ENCODE measurements at regions not wholly inside any gene's neighbourhood (a gene's known extent, or its start where the extent isn't known, plus 50 kb on each side); places are given as distances from the start of the nearest gene placed in this dataset.

GRCh38 chr2:39516347-39517101 lies 79.4 kb upstream of the MAP4K3 start:
- in situ Hi-C loops (cut with HindIII; ENCODE audit: low sequenced_read_pairs), result no loop called here
- DNase-seq (ENCODE audit: low read depth, low spot score), result no peak
- no peak for TF ChIP-seq CTCF (IDR thresholded peaks at IDR 0.05; ENCODE audit: low read depth, low read length)
- no peak overlapping the region for H3K4me3 ChIP-seq (ENCODE audit: low read depth, low read length)

- in situ Hi-C loops (cut with HindIII; ENCODE audit: low sequenced_read_pairs), result no loop called here
- H3K4me3 ChIP-seq (ENCODE audit: low read depth, low read length), result no peak overlapping the region
- no peak for DNase-seq (ENCODE audit: low read depth, low spot score)
- TF ChIP-seq CTCF (IDR thresholded peaks at IDR 0.05; ENCODE audit: low read depth, low read length), result no peak
Observed at GRCh38 chr2:39517102-39517436, 80.0 kb upstream of the MAP4K3 start.

- TF ChIP-seq CTCF (IDR thresholded peaks at IDR 0.05; ENCODE audit: low read depth, low read length), result no peak
- DNase-seq (ENCODE audit: low read depth, low spot score), result no peak
- in situ Hi-C loops (cut with HindIII; ENCODE audit: low sequenced_read_pairs), result no loop called here
- H3K4me3 ChIP-seq (ENCODE audit: low read depth, low read length), result no peak overlapping the region
Observed at GRCh38 chr2:39517622-39518021, 80.5 kb upstream of the MAP4K3 start.

- TF ChIP-seq CTCF (IDR thresholded peaks at IDR 0.05; ENCODE audit: low read depth, low read length), result no peak
- in situ Hi-C loops (cut with HindIII; ENCODE audit: low sequenced_read_pairs), result no loop called here
- H3K4me3 ChIP-seq (ENCODE audit: low read depth, low read length), result no peak overlapping the region
- no peak for DNase-seq (ENCODE audit: low read depth, low spot score)
Observed at GRCh38 chr2:39519886-39520285, 82.8 kb upstream of the MAP4K3 start.

- no peak for DNase-seq (ENCODE audit: low read depth, low spot score)
- no peak overlapping the region for H3K4me3 ChIP-seq (ENCODE audit: low read depth, low read length)
- in situ Hi-C loops (cut with HindIII; ENCODE audit: low sequenced_read_pairs), result no loop called here
Observed at GRCh38 chr2:39521876-39522517, 84.9 kb upstream of the MAP4K3 start.

GRCh38 chr2:39522518-39522877 lies 85.4 kb upstream of the MAP4K3 start:
- in situ Hi-C loops (cut with HindIII; ENCODE audit: low sequenced_read_pairs), result no loop called here
- DNase-seq (ENCODE audit: low read depth, low spot score), result no peak
- TF ChIP-seq CTCF (IDR thresholded peaks at IDR 0.05; ENCODE audit: low read depth, low read length), result no peak
- no peak overlapping the region for H3K4me3 ChIP-seq (ENCODE audit: low read depth, low read length)

More at GRCh38 chr2:39521876-39522517, 84.9 kb upstream of the MAP4K3 start:
- TF ChIP-seq CTCF (IDR thresholded peaks at IDR 0.05; ENCODE audit: low read depth, low read length), result no peak
